GM21367 (cell line): ENCODE measurements at regions not wholly inside any gene's neighbourhood (a gene's known extent, or its start where the extent isn't known, plus 50 kb on each side); places are given as distances from the start of the nearest gene placed in this dataset.

ENCODE experiments used
- ATAC-seq: cut with Tn5 transposase; IDR thresholded peaks from one replicate; pipeline ENCODE4 v1.9.1; 2021; ENCODE audit not compliant: unreplicated experiment

GRCh38 chr3:35946854-35947515 lies 307.7 kb downstream of the ARPP21 start:
- ATAC-seq: no peak

- no peak for ATAC-seq
Measured at GRCh38 chr3:35950021-35950420, 310.7 kb downstream of the ARPP21 start.

DNA sequence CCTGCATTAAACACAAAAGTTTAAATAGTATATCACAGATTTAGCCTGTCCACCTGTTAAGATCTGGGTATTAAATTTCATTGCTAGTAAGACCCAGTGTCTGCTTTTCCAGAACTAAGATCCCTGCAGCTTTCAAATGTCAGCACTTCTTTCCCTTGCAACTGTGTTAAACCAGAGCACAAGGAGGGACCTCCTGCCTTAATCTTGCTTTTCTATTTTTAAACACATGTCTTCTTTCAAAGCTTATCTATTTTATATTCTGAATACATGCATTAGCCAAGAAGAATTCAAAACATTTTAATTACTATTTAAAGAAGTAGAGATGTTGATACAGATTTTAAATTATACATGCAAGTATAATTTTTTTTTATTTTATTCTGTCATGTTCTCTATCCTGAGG lies 315.1 kb downstream of the ARPP21 start:
- ATAC-seq: no peak

GRCh38 chr3:35965908-35966307 lies 326.6 kb downstream of the ARPP21 start:
- ATAC-seq: peak; percentile 63

- ATAC-seq: no peak
Measured at GRCh38 chr3:35966629-35967464, 327.5 kb downstream of the ARPP21 start.

DNA sequence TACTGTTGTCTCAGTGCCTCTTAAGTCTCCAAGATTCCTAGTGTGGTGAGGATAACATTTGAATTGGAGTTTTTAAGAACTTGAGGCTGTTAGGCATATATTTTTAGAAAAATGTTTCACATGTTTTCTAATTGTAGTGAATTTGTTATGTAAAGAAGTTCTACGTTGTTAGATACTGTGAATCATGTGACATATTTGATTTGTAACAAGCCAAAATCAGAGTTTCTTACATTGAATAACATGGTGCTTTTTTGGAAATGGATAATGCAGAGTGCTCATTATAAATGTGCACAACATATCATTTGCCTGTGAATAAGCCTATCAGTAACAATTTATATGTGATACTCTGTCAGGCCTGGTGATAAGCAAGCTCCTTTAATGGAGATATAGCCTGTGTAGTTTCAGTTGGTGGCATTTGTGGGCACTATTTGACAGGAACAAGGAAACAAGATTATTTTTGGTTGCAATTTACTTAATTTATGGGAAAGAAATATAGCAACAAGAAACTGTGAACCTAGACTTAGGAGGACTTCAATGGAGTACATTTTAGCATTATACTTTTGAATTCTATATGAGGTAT lies 328.8 kb downstream of the ARPP21 start:
- no peak for ATAC-seq

- ATAC-seq: no peak
Measured at GRCh38 chr3:35969406-35969805, 330.1 kb downstream of the ARPP21 start.

DNA sequence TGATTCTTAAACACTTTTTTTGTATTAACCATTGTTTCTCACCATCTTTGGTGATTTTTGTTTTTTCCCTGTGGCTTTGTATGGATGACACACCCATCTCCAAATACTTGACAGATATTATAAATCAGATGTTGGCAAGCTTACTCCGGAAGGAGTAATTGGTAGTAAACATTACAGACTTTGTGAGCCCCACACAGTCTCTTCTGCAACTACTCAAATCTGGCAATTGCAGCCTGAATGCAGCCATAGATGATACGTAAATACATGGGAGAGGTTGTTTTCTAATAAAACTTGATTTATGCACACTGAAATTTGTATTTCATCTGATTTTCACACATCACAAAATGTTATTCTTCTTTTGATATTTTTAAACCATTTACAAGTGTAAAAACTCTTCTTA lies 331.5 kb downstream of the ARPP21 start:
- no peak for ATAC-seq

DNA sequence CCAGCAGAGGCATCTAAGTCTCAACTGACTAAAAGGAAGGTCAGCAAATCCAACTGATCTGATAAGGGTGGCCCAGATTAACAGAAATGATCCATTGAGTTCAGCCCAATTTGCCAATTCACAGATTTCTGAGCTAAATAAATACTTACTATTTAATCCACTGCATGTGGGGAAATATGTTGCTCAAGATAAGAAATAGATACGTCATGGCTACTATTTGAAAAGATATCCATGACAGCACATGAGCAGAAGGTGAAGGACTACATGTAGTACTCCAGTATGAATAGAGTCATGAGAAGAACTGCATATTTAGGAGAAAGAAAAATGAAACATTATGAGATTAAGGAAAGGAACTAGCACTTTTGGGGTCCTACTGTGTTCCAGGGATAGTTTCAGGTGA lies 332.4 kb downstream of the ARPP21 start:
- no peak for ATAC-seq

DNA sequence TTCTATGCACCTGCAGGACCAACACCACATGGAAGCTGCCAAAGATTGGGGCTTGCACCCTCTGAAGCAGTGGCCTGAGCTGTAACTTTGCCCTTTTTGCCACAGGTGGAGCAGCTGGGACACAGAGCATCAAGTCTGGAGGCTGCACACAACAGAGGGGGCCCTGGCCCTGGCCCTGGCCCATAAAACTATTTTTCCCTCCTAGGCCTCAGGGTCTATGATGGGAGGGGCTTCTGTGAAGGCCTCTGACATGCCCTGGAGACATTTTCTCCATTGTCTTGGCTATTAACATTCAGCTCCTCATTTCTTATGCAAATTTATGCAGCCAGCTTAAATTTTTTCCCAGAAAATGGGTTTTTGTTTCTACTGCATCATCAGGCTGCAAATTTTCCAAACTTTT lies 335.5 kb downstream of the ARPP21 start:
- no peak for ATAC-seq

DNA sequence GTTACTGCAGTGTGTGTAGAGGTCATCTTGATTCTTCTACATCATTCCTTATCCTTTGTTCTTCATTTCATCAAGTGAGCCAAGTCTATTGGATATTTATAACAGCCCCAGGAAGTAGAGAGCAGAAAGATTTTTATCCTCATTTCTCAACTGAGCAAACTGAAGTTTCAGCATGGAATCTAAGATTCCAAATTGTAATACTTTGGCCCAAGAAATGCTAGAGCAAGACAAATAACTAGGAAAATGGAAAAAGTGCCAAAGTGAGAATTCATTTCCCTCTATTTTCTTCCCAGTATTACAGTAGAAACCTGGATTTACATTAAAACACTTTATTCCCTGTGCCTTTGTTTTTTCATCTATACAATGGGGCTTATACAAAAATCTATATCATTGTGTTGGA lies 346.8 kb downstream of the ARPP21 start:
- ATAC-seq: no peak

DNA sequence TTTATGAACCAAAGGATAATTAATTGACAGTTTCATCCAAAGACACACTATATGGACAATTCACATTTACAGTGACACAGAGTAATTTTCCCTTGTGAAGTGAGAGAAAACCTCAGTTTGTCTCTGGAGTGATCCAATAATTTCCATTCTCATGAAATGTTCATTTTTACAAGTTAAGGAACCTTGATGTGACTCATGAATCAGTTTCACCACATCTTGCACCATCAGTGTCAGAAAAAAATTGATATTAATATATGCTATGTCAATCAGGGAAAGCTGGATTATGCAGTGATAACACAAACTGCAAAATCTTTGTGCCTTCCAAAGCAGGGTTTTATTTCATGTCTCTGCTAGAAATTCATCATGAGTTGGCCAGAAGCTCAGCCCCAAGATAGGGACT lies 348.1 kb downstream of the ARPP21 start:
- ATAC-seq: no peak

DNA sequence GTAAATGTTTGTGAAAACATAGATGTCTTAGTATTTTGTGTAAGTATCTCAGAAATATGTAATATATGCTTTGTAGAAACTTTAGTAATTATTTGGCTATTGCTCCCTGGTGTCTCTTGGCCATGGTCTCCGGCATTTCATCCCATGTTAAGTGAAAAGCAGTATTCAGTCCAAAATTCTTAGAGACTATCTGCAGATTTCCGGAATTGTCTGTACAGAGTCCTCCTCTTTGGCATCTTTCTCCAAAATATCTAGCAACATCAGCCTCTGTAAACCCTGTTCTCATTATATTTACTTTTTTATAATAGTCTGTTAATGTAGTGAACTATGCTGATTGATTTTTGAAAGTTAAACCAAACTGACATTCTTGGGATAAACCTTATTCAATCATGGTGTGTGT lies 352.7 kb downstream of the ARPP21 start:
- ATAC-seq: no peak

GRCh38 chr3:36011791-36012190 lies 368.5 kb upstream of the STAC start:
- ATAC-seq: no peak

DNA sequence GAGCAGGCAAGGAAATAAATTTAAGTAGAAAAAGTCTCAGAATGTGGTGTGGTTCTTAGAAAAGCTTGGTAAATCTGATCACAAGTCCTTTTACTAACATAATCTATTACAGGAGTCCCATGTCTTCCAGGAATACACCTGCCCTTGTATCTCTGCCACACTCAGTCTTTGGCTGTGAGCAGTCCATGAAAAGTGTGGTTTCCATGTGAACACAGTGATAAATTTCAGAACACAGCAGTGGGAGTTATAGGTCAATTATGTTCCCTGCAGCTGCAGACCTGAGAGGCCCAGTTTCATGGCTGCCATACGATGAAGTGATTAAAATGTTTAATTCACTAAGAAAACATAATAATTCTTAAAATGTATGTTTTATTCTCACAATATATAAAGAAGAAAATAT lies 366.9 kb upstream of the STAC start:
- no peak for ATAC-seq

DNA sequence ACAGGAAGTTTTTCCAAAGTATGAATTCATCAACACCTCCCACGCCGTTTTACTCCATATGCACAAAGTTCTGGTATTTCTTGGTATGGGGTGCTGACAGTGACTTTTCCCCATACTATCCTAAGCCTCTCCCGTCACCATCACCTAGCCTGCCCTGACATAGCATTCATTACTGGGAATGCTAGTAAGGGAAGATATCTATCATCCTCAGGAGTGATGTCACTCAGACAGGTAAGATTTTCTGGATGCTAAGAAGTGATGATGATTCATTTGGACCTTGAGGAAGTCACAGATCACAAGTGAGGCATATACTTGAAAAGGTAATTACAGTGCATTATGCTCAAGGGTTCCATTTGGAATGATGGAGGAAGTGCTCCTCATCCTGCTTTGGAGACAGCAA lies 355.1 kb upstream of the STAC start:
- ATAC-seq: no peak

GRCh38 chr3:36032180-36033047 lies 347.9 kb upstream of the STAC start:
- ATAC-seq: no peak

DNA sequence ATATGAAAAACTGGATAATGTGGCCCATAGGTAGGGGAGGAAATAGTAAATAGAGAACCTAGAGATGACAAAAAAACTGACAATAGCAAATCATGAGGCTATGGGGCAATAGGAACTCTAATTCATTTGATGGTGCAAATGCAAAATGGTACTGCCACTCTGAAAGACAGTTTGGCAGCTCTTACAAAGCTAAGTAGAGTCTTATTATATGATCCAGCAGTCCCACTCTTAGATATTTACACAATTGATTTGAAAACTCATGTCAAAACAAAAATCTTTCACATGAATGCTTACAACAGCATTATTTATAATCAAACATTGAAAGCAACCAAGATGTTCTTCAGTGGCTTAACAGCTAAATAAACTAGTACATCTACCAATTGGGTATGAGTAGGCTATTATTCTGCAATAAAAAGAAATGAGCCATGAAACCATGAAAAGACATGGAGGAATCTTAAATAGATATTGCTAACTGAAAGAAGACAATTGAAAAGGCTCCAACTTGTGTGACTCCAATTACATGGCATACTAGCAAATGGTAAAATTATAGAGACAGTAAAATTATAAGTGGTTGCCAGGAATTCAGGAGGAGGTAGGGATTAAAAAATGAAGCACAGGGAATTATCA lies 321.8 kb upstream of the STAC start:
- ATAC-seq: no peak

- no peak for ATAC-seq
Measured at GRCh38 chr3:36060950-36061349, 319.4 kb upstream of the STAC start.

DNA sequence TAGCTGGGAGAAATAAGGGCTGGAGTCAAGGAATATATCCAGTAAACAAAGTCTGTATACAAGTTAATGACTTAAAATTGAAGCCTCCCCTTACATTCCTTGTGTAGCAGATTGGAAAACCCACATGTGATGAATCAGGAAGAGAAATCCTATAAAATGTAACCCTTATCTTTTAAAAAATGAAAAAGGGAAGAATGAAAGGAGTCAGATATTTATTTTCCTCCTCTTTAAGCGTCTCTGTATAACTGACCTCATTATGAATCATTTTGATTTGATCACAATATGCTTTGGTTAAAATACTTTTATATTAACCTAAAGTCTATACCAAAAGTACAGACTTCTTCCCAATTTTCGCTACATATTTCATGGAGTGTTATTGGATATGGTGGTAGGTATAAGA lies 316.3 kb upstream of the STAC start:
- ATAC-seq: no peak

DNA sequence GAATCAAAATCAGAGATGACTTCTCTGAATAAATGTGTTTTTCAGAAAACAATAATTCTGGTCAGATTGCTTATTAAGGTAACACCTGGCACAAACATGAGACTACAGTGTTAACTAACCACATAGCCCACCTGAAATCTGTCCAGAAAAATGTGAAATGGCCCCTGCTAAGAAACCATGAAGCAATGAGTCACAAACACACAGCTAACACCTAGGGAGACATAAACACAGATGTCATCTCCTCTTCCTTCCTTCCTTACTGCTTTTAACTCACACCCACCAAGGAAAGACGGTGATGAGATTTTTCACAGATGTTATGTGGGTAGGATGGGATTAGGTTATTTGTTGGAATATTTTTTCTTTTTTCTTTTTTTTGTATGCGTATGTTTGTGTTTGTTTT lies 315.0 kb upstream of the STAC start:
- ATAC-seq: no peak
